BJ (cell line): ENCODE measurements at regions not wholly inside any gene's neighbourhood (a gene's known extent, or its start where the extent isn't known, plus 50 kb on each side); places are given as distances from the start of the nearest gene placed in this dataset.

Experiments
- CTCF ChIA-PET: fragments of 350-600 bp; formaldehyde crosslinking; extraction: SDS; loops from one replicate; lab custom pipeline; 2021; ENCODE audit warnings: antibody characterized with exemption, inconsistent platforms; lab: Yijun Ruan, JAX
- POLR2A ChIA-PET: fragments of 300-600 bp; sonication (Branson Sonifier 250); formaldehyde crosslinking; extraction: SDS; loops from one replicate; lab custom pipeline; 2021; ENCODE audit warnings: antibody characterized with exemption; lab: Charles Lee
- DNase-seq: peaks from one replicate; pipeline ENCODE4 v3.0.0-alpha.2; 2011; ENCODE audit warnings: low read depth
- H3K27me3 ChIP-seq: 2 replicates; pipeline ENCODE4 v1.6.0; 2011; ENCODE audit warnings: low read length; ENCODE audit not compliant: control insufficient read depth, insufficient read depth
- H3K36me3 ChIP-seq: 2 replicates; pipeline ENCODE4 v1.5.1; 2011; ENCODE audit warnings: low read length; ENCODE audit not compliant: control insufficient read depth, insufficient read depth
- H3K4me3 ChIP-seq: 2 replicates; pipeline ENCODE4 v1.5.1; 2011; ENCODE audit warnings: low read depth, mild to moderate bottlenecking, control low read depth, low read length
- CTCF ChIP-seq: IDR thresholded peaks from 2 replicates; pipeline ENCODE4 v1.5.1; 2011; ENCODE audit warnings: low read depth, mild to moderate bottlenecking, control low read depth, inconsistent platforms, low read length, moderate library complexity; ENCODE audit not compliant: insufficient read depth

- Histone ChIP-seq H3K27me3 (no peaks in the 10 kb centered on the region), H3K4me3 (no peak overlapping the region), H3K36me3 (no peaks in the 10 kb centered on the region)
- CTCF ChIA-PET, result no interaction called here
- POLR2A ChIA-PET, result no interaction called here
- TF ChIP-seq CTCF, result no peak
- DNase-seq, result no peak
These were observed 96.3 kb upstream of the SLC2A1 start for GRCh38 chr1:43054961-43055360.

- no peak for TF ChIP-seq CTCF
- POLR2A ChIA-PET, result no interaction called here
These were observed 94.2 kb upstream of the SLC2A1 start for GRCh38 chr1:43052786-43053439.

GRCh38 chr1:43052322-43052721, 93.7 kb upstream of the SLC2A1 start:
- Histone ChIP-seq H3K4me3 (no peak overlapping the region), H3K27me3 (no peaks in the 10 kb centered on the region), H3K36me3 (no peaks in the 10 kb centered on the region)
- no peak for TF ChIP-seq CTCF
- ChIA-PET CTCF (interaction anchor here (0.7 to 1.2 kb wide), 3 partner anchors 11 to 129 kb away, joined by 4 to 8 read pairs (median 4); no protein-coding TSS in a partner anchor), POLR2A (no interaction called here)
- no peak for DNase-seq

More at GRCh38 chr1:43052786-43053439, 94.2 kb upstream of the SLC2A1 start:
- Histone ChIP-seq H3K27me3 (no peaks in the 10 kb centered on the region), H3K4me3 (no peak overlapping the region), H3K36me3 (no peaks in the 10 kb centered on the region)
- CTCF ChIA-PET, result interaction anchor here (0.7 to 1.4 kb wide), 4 partner anchors 9 to 130 kb away, joined by 4 to 8 read pairs (median 4); no protein-coding TSS in a partner anchor
- DNase-seq, result no peak

- Histone ChIP-seq H3K4me3 (no peak overlapping the region), H3K27me3 (peaks cover 2% of the 10 kb centered on the region; the same call in 1 of the 2 replicates), H3K36me3 (no peaks in the 10 kb centered on the region)
- ChIA-PET CTCF (interaction anchor here (0.6 to 1.5 kb wide), 3 partner anchors 82 to 126 kb away, joined by 3 read pairs; no protein-coding TSS in a partner anchor), POLR2A (no interaction called here)
- no peak for TF ChIP-seq CTCF
- DNase-seq, result no peak
These were observed 90.8 kb upstream of the SLC2A1 start for GRCh38 chr1:43049481-43049880.

- POLR2A ChIA-PET, result no interaction called here
These were observed 89.9 kb upstream of the SLC2A1 start for GRCh38 chr1:43048601-43049011.

More at GRCh38 chr1:43048601-43049011, 89.9 kb upstream of the SLC2A1 start:
- CTCF ChIA-PET, result interaction anchor here (0.6 to 1.5 kb wide), 4 partner anchors 25 to 126 kb away, joined by 3 read pairs; no protein-coding TSS in a partner anchor
- Histone ChIP-seq H3K27me3 (peaks cover 2% of the 10 kb centered on the region; the same call in 1 of the 2 replicates), H3K4me3 (no peak overlapping the region), H3K36me3 (no peaks in the 10 kb centered on the region)
- DNase-seq, result no peak
- no peak for TF ChIP-seq CTCF
